Cardiac septum (tissue), 1 donor: ENCODE measurements at regions not wholly inside any gene's neighbourhood (a gene's known extent, or its start where the extent isn't known, plus 50 kb on each side); places are given as distances from the start of the nearest gene placed in this dataset.

Experiments used
- DNase-seq: peaks from one replicate; pipeline ENCODE4 v3.0.0-alpha.2; 2020; ENCODE audit warnings: low spot score
- intact Hi-C: fragments of 100-400 bp; cut with DNase I; formaldehyde crosslinking; loops from one replicate; pipeline ENCODE4 v1.14.0; 2022
- donor health status: DM: no; HTN: no; CAD: no.

- DNase-seq = no peak
- intact Hi-C loops = no loop called here
Observed at GRCh38 chr12:76259660-76260389, 88.4 kb downstream of the BBS10 start.

GRCh38 chr12:76259106-76259505 is 89.1 kb downstream of the BBS10 start:
- intact Hi-C loops = no loop called here

GRCh38 chr12:76256904-76257303 is 91.3 kb downstream of the BBS10 start:
- DNase-seq = no peak
- intact Hi-C loops = no loop called here

More at GRCh38 chr12:76259106-76259505, 89.1 kb downstream of the BBS10 start:
- DNase-seq = no peak

GRCh38 chr12:76256321-76256720 is 91.9 kb downstream of the BBS10 start:
- intact Hi-C loops = no loop called here
- no peak for DNase-seq

- DNase-seq = no peak
- intact Hi-C loops = no loop called here
Observed at GRCh38 chr12:76255692-76256091, 92.5 kb downstream of the BBS10 start.

- no peak for DNase-seq
- intact Hi-C loops = no loop called here
Observed at GRCh38 chr12:76255281-76255680, 92.9 kb downstream of the BBS10 start.

- intact Hi-C loops = no loop called here
Observed at GRCh38 chr12:76252031-76252430, 96.2 kb downstream of the BBS10 start.

GRCh38 chr12:76250256-76250655 is 98.0 kb downstream of the BBS10 start:
- DNase-seq = no peak
- intact Hi-C loops = no loop called here

More at GRCh38 chr12:76252031-76252430, 96.2 kb downstream of the BBS10 start:
- DNase-seq = no peak

- intact Hi-C loops = no loop called here
- DNase-seq = no peak
Observed at GRCh38 chr12:76249501-76249900, 98.7 kb downstream of the BBS10 start.

GRCh38 chr12:76247992-76248391 is 100.2 kb downstream of the BBS10 start:
- intact Hi-C loops = no loop called here
- DNase-seq = no peak

- intact Hi-C loops = no loop called here
Observed at GRCh38 chr12:76247026-76247646, 101.1 kb downstream of the BBS10 start.

GRCh38 chr12:76246611-76247010 is 101.6 kb downstream of the BBS10 start:
- no peak for DNase-seq
- intact Hi-C loops = no loop called here

More at GRCh38 chr12:76247026-76247646, 101.1 kb downstream of the BBS10 start:
- no peak for DNase-seq

GRCh38 chr12:76244300-76244699 is 103.9 kb downstream of the BBS10 start:
- intact Hi-C loops = no loop called here
- DNase-seq = no peak

- intact Hi-C loops = no loop called here
- no peak for DNase-seq
Observed at GRCh38 chr12:76242813-76243550, 105.2 kb downstream of the BBS10 start.

- intact Hi-C loops = no loop called here
- no peak for DNase-seq
Observed at GRCh38 chr12:76241371-76241770, 106.8 kb downstream of the BBS10 start.

- no peak for DNase-seq
- intact Hi-C loops = no loop called here
Observed at GRCh38 chr12:76240281-76240680, 107.9 kb downstream of the BBS10 start.

GRCh38 chr12:76238688-76239087 is 109.5 kb downstream of the BBS10 start:
- no peak for DNase-seq
- intact Hi-C loops = no loop called here

- no peak for DNase-seq
- intact Hi-C loops = no loop called here
Observed at GRCh38 chr12:76237086-76237701, 111.0 kb downstream of the BBS10 start.

- intact Hi-C loops = no loop called here
- DNase-seq = no peak
Observed at GRCh38 chr12:76236640-76237039, 111.6 kb downstream of the BBS10 start.

- DNase-seq = no peak
- intact Hi-C loops = no loop called here
Observed at GRCh38 chr12:76234741-76235140, 113.5 kb downstream of the BBS10 start.
